COLO668 (cell line): ENCODE measurements at regions not wholly inside any gene's neighbourhood (a gene's known extent, or its start where the extent isn't known, plus 50 kb on each side); places are given as distances from the start of the nearest gene placed in this dataset.
A peak's percentile ranks its signal among the peaks of the same experiment; 100 is the strongest.

Experiments used
- DNase-seq: peaks from one replicate; lab custom pipeline; 2025; ENCODE audit not compliant: unreplicated experiment; lab: John Stamatoyannopoulos, UW

DNA sequence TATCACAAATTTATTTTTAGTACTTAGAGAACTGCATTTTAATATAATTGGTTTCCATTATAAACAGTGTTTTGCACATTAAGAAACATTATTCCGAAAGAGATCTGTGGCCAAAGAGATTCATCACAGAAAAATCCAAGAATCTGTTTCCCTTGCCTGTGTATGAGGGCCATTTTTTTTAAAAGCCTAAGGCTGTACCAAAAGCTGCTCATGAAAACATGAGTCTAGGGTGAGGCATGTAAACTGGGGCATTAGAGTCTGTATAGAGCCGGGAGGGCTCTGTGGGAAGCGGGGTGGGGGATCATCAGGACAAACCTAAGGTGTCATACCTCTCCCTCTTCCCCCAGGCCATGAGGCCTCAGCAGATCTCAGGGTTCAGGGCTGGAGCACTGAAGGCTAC is 223.8 kb downstream of the FBXO15 start:
- DNase-seq: no peak

DNA sequence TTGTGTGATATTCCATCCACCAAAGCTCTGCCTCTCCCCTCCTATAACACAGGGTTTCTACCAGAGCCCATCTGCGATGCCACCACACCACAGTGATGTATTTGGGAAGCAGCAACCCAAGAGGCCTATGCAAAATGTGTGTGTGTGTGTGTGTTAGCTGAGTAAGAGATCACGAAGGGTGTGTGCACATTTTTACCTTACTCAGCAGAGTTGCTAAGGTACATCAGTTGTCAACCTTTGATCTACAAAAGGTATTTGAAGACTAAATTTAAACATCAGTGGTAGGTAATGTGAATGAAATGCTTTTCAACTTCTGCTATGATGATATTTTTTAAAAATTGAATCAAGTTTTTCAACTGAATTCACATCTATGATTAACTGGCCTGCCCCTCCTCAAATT is 227.6 kb downstream of the FBXO15 start:
- DNase-seq: no peak

DNA sequence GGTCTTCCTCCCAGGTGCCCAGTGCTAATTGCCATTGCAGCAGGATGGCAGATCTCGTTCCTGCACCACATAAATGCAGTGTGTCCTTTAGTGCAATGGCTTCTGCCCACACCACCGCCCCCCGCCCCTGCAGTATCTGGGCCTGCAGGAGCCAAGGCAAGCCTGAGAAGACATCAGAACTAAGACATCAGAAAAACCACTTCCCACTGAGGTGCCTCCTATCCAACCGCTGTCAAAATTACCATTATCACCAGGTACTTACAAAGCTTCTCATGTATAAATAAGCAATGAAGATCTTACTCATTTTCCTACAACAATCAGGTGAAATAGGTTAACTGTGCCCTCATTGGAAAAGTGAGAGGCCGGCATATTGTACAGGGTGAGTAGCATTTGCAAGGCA is 228.8 kb downstream of the FBXO15 start:
- no peak for DNase-seq

DNA sequence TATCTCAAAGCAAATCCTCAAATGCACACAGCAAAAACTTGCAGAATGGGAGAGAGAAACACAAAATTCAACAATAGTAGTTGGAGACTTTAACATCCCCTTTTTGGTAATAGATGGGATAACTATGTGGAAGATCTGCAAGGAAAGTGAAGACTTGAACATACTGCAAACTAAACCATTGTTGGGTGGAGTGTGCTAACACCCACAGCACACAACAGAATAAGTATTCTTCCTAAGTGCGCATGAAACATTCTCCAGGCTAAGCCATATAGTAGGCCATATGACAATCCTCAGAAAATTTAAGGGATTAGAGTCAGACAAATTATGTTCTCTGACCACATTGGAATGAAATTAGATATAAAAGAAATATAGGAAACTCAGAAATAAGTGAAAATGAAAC is 230.6 kb downstream of the FBXO15 start:
- no peak for DNase-seq

DNA sequence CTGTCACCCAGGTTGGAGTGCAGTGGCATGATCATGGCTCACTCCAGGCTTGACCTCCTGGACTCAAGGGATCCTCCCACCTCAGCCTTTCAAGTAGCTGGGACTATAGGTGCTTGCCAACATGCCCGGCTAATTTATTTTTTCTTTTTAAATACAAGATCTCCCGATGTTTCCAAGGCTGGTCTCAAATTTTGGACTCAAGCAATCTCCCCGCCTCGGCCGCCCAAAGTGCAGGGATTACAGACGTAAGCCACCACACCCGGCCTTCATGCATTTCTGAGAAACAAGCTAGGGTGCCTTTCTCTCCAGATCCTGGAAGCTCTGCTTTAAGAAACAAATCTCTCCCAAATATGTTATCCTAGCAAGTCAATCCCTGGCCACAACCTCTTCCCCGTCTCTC is 234.1 kb downstream of the FBXO15 start:
- DNase-seq: no peak

DNA sequence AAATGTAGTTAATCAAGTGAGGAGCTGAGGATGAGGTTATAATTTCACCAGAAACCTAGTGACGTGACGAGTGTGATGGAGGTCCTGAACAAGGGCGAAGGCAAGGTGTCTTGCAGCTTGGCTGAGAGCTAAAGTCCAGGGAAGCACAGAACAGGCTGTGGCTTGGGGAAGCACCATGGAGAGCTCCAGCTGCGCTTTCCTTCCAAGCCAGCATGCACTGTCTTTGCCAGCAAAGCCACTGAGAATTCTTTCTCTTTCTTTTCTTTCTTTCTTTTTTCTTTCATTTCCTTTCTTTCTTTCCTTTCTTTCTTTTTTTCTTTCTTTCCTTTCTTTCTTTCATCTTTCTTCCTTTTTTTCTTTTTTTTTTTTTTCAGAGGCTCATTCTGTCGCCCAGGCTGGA is 239.3 kb downstream of the FBXO15 start:
- DNase-seq: no peak

DNA sequence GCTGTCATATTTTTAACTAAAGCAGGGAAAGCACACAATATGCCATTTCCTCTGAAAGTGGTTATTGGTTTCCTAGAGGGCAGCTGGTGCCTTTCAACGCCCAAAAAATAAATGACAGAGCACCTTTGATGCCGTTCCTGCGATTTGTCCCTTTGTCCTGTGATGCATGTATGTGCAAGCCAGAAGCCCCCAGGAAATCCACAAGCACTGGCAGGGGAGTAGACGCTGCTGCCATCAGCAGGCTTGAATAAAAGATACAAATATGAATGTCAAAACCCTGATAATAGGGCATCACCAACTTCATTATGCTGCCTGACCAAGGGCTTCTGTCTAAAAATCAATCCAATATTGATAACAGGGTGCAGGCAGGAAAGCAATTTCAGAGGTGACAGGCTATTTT is 246.1 kb downstream of the FBXO15 start:
- DNase-seq: no peak

DNA sequence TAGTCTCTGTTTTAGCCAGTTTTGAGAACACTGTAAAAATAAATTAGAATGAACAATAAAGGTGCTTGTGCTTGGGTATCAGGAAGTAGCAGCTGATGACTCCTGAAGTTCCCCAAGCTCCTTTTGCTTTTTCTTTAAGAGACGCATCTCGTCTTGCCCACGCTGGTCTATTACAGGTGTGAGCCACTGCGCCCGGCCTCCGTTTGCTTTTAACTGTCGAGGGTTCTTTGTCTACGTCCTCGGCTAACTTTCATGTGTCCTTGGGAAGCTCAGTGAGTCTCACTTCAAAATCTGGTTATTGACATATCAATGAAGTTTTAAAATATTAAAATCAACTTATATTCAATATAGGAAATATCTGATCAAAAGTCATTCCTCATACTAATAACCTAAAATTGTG is 246.5 kb downstream of the FBXO15 start:
- DNase-seq: no peak

DNA sequence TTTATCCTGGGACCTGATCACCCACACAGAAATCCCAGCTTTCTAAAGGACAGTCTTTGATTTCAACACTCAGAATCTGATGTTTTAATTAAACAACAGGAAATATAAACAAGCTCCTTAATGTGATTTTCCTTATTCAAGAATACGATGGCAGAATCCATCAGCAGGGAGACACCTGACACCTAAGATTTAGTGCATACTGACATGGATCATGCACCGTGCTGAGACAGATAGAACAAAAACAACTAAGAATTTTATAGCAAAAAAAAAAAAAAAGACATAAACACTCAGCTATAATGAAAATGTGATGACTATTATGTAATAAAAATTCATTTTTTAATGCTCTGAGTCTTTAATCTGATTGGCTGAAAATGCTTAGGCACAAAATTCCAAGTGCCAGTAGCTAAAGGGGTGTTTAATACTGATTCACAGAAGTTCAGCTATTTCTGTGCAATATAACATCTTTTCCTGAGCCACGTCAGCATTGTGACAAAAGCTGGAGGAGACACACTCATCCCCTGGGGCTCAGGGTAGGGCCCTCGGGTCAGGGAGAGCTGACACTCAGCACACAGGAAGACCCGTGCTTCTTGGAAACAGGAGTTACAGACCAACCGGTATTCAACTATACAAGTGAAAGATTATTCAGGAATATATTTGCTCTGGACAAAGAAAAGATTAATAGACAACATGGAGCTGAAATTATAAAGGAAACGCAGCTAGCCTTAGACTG is 247.4 kb downstream of the FBXO15 start:
- DNase-seq: no peak

DNA sequence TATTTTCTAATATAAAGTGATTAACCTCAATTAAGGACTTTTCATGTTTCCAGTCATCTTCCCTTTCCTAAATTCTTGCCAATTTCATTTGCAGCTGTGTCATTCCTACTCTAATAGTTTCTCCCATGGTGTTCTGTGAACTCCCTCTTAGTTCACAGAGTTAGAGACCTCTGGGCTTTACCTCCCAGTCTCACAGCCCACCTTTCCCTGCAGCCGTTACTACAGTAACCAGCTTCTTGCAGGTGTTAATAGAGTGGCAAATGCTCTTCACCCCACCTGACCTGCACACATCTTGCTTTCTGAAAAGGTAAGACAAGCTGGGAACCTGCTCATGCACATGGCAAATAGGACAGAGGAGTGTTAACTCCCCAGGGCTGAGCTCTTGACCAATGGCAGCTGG is 250.1 kb downstream of the FBXO15 start:
- DNase-seq: no peak

DNA sequence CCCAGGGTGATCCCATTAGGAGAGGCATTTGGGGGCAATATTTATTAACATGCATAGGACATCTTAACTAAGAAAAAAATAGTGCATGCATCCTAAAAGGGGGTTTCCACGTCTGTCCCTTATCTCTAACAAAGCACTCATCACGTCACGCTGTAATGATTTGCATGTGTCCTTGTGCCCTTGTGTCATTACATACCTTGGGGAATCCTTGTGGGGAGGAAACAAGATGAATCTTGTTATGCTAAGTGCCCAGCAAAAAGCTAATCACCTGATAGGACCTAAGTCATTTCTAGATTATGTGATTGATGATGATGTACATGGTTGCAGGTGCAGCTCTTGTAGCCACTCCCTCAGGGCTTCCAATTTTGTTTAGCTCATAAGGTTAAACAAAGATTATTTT is 250.9 kb downstream of the FBXO15 start:
- no peak for DNase-seq

DNA sequence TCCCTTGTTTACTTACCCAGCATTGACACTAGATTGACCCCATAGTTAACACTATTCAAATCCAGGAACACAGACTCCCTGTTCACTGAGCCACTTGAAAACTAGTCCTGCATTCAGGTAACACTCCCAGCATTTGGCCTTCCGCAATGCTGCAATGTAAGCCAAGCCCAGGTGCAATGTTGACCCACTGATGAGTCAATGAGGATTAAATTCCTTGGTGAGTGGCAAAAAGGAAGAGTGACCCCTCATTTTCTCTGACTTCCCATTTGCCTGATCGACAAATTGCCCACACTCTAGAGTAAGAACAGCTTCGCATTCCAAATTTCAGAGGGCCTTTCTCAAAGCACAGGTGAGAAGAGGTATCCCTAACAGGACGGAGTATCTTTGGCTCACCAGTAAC is 251.9 kb downstream of the FBXO15 start:
- DNase-seq: peak; percentile 83

DNA sequence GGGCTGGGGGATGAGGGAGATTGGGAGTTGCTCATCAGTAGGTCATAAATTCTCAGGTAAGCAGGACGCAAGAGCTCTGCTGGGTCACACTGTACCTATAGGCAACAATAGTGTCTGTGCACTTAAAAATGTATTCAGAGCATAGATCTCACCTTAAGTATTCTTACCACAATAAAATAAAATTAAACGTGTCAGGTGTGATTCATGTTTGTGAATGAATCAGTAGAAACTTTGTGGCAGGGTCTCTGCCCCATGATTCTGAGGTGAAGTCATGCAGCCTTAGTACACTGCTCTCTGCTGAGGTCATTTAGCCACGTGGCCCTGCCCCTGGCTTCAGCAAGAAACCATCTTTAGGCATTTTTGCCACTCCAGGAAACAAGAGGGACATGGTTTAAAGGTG is 253.8 kb downstream of the FBXO15 start:
- DNase-seq: no peak

DNA sequence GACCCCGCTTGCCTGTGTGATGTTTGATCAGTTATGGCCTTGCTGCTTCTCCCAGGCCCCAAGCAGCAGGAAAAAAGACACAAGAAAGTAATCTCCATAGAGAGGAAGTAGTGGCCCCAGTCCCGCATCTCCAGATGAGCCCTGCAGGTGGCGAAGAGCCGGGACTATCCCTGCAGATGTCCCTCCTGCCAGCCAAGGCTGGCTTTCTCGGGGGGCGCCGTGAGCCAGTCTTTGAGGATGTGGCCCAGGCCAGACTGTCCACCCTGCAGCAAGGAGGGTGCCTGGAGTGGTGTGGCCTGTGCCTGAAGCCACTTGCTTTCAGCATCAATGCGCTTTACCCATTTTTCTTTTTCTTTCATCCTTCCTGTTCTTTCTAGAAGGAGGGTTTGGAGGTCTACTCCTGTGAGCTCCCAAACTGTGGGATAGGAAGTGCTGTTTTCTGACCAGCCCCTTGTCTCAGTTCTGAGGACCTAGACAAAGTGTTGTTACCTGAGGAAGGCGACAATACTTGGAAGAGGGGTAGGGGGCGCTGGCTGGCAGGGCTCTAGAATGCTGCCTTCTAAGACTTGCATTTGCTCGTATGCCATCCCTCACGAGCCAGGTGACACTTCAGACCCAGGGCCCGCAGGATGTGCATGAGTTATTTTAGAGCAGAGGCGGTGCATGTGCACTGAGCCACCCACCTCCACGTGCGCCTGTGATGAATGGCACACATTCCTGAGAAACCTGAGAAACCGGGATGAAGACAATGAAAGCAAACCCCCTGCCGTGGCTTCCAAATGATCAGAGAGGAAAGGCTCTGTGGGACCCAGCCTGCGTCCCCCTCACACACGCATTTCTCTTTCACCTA is 255.8 kb downstream of the FBXO15 start:
- peak; percentile 25 for DNase-seq

DNA sequence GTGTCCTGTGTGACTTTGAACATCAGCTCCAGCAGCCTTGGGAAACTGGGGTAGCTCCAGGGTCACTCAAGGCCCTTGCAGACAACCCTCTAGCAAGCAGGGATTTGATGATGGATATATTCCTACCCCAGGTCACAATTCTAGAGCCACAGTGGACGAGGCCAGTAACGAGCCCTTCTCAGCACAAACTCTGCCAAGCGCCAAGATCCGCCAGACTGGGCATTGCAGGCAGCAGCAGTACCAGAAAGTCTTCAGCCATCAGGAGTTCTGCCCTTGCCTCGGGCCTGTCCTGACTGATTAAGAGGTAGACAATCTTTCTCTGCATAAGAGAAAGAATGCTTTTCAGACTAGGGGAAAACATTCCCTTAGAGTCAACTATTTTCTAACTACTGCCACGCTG is 259.1 kb downstream of the FBXO15 start:
- DNase-seq: no peak

DNA sequence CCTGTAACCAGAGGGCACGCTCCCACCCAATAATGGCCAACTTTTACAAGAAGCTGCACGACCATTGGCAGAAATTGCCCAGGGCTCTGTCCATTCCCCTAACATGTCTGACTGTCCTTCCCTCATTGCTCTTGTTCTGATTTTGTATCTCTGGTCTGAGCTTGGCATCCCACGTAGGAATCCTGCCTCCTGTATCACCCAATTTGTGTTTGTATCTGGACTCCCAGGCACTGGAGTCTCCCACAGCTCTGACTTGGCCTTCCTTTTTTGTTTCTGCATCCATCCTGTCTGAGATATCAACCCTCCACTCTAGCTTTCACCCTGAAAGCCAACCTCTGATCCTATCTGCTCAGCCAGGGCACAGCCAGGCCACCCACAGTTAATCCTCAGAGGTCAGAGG is 259.8 kb downstream of the FBXO15 start:
- no peak for DNase-seq

DNA sequence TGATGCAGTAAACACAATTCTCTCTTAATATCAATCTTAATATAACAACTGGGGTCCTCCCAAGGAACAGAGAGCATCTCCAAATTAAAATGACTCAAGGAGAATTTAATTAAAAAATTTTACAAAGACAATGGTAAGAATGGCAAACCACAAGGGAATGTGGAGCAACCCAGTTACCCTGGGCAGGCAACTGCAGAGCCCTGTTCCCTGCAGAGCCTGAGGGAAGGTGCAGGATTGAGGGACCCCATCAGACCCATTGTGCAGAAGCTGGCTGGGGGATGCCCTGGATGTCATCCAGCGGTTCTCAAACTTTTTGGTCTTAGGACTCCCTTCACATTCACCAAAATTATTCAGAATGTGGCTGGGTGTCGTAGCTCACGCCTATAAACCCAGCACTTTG is 262.8 kb downstream of the FBXO15 start:
- no peak for DNase-seq

DNA sequence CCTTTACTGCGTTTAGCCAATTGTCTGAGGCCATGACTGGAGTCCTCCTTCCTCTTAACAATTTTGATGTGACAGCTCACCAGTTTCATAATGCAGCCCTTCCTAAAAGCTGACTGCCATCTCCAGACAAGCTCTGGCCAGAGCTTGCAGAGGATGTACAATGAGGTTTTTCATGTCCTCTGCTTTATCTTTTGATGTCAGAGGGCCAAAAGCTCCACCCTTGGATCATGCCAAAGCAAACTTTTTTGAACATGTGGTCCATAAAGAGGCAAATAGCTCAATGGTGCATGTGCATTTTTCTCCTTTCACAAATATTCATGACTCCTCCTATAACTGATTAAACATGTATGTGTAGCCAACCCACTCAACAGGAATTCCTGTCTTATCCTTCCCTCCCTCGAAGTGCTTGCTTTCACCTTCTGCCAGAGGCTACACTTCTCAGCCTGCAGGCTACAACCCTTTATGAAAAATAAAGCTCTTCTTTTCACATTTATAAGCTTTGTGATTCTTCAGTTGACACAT is 266.2 kb downstream of the FBXO15 start:
- no peak for DNase-seq

DNA sequence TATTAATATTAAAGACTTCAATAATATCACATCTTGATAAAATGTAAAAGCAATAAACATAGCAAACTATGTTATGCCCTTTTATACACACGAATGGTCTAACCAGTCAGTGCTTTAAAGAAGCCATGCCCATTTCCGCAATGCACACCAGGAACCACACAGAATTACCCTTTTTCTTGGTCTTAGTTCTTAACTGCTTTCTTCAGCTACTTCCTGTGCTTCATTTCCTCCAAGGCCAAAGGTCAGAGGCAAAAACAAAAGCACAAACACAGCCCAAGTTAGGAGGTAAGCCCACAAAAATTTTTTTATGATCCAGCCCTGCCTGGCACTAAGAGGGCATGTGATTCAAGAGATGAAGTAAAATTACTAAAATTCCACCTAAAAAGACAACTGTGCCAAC is 267.2 kb downstream of the FBXO15 start:
- no peak for DNase-seq

DNA sequence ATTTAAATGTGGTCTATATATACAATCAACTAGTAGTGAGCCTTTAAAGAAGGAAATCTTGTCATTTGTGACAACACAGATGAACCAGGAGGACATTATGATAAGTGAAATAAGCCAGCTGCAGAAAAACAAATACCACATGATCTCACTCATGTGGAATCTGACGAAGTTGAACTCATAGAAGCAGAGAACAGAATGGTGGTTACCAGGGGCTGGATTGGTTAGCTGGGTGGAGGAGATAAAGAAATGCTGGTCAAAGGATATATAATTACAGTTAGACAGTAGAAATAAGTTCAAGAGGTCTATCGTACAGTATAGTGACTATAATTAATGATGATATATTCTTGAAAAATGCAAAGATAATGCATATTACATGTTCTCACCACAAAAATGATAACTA is 267.9 kb downstream of the FBXO15 start:
- no peak for DNase-seq

DNA sequence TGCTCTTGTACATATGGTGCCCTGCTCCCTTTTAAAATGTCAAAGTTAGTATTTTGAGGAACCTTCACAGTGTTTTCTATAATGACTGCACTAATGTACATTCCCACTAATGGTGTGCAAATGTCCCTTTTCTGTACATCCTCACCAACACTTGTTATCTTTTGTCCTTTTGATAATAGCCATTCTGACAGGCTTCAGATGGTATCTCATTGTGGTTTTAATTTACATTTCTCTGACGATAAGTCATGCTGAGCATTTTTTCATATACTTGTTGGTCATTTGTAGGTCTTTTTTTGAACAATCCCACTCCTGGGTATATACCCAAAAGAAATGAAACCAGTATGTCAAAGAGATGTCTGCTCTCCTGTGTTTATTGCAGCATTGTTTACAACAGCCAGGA is 268.3 kb downstream of the FBXO15 start:
- no peak for DNase-seq

DNA sequence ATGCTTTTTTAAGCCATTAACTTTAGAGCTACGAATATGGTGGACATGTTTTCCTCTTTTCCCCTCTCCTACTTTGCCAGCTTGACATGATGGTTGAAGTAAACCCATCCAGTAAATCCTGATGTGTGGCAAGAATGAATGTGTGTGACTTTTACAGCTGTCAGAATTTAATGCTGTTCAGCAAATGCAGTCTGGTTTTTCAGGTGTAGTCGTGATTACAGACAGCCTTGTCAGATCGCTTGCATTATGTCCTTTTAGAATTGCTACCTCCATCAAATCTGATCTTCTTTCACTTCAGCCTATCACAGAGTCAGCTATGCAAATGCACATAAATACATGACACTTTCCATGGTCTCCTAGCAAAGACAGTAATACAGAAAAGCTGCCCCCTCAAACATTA is 278.5 kb downstream of the FBXO15 start:
- DNase-seq: no peak
